ENCODE measurements at regions not wholly inside any gene's neighbourhood (a gene's known extent, or its start where the extent isn't known, plus 50 kb on each side); places are given as distances from the start of the nearest gene placed in this dataset.

DNA sequence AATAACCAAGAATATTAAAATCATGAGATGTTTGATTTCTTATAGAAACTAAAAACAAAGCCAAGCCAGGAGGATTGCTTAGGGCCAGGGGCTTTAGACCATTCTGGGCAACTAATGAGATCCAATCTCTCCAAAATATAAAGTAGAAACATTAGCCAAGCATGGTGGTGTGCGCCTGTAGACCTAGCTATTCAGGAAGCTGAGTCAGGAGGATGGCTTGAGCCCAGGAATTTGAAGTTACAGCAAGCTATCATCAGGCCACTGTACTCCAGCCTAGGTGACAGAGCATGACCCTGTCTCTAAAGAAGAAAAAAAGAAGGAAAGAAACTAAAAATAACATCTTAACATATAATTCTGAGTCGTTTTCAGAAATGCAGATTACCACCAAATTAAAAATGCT lies 96.7 kb downstream of the NAF1 start:
- no peak for TF ChIP-seq USF2 (IDR thresholded peaks at IDR 0.05; ENCODE audit: borderline replicate concordance, low read depth, low read length)
- TF ChIP-seq, protein P1, sequence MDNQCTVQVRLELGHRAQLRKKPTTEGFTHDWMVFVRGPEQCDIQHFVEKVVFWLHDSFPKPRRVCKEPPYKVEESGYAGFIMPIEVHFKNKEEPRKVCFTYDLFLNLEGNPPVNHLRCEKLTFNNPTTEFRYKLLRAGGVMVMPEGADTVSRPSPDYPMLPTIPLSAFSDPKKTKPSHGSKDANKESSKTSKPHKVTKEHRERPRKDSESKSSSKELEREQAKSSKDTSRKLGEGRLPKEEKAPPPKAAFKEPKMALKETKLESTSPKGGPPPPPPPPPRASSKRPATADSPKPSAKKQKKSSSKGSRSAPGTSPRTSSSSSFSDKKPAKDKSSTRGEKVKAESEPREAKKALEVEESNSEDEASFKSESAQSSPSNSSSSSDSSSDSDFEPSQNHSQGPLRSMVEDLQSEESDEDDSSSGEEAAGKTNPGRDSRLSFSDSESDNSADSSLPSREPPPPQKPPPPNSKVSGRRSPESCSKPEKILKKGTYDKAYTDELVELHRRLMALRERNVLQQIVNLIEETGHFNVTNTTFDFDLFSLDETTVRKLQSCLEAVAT (IDR thresholded peaks at IDR 0.05): no peak

DNA sequence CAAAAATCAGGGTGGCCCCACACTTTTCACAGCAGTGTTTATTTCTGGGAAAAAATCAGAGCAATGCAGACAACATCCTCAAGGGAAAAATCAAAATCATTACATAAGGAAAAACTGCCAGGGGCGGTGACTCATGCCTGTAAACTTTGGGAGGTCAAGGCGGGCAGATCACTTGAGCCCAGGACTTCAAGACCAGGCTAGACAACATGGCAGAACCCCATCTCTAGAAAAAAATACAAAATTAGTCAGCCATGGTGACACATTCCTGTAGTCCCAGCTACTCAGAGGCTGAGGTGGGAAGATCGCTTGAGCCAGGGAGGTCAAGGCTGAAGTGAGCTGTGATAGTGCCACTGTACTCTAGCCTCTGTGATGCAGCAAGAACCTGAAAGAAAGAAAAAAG lies 102.8 kb downstream of the NAF1 start:
- H3K9me3 ChIP-seq (replicated peaks; ENCODE audit: control insufficient read depth, insufficient read depth, low read length): no peaks in the 10 kb centered on the region
- H3K4me1 ChIP-seq (ENCODE audit: control insufficient read depth, insufficient read depth, low read length): no peaks in the 10 kb centered on the region
- in situ Hi-C loops (cut with MboI) (no loop called here), intact Hi-C loops (cut with micrococcal nuclease; ENCODE audit: unreplicated experiment) (no loop called here)
- CTCF ChIA-PET: no interaction called here
- H3K27me3 ChIP-seq (replicated peaks in 1 of 2; ENCODE audit: control insufficient read depth in 2 of 2, insufficient read depth in 2 of 2, low read length in 1 of 2): no peaks in the 10 kb centered on the region
- H3K27ac ChIP-seq (ENCODE audit: control insufficient read depth, insufficient read depth): no peak overlapping the region
- H3K79me2 ChIP-seq (ENCODE audit: control insufficient read depth, insufficient read depth, low read length): no peaks in the 10 kb centered on the region
- ATAC-seq (no peak), DNase-seq (ENCODE audit: low read depth, low spot score) (no peak), FAIRE-seq (no peak)
- no peaks in the 10 kb centered on the region for H4K20me1 ChIP-seq (ENCODE audit: control insufficient read depth, insufficient read depth)
- RAD21 ChIA-PET (ENCODE audit: unreplicated experiment): no interaction called here
- no peaks in the 10 kb centered on the region for H3K36me3 ChIP-seq (ENCODE audit: control insufficient read depth in 2 of 2, insufficient read depth in 2 of 2, low read length in 1 of 2)
- SMC1A ChIA-PET (ENCODE audit: uncharacterized antibody, unreplicated experiment): interaction anchor here (0.6 to 1.0 kb wide), 2 partner anchors 10 to 435 kb away, joined by 3 read pairs; no protein-coding TSS in a partner anchor
- no peak overlapping the region for H3K4me2 ChIP-seq (ENCODE audit: control insufficient read depth, insufficient read depth)
- no TSS peak for BruUV-seq (replicated peaks)
- H3K4me3 ChIP-seq: no peak overlapping the region
- WGBS (ENCODE audit: insufficient coverage, insufficient replicate concordance, low lambda C conversion rate, missing lambda C conversion rate): 70% methylated on average over 3 of the region's 3 CpGs
- H2AFZ ChIP-seq (ENCODE audit: control insufficient read depth, low read depth, low read length): no peak overlapping the region
- POLR2A ChIA-PET: no interaction called here
- no peak overlapping the region for H3K9ac ChIP-seq (ENCODE audit: control insufficient read depth, insufficient read depth, low read length)
- TF ChIP-seq FOS (IDR thresholded peaks at IDR 0.05; ENCODE audit: borderline replicate concordance, extremely low read depth, insufficient read length) (no peak), NR2C1 (IDR thresholded peaks at IDR 0.05) (no peak), IRF5 (IDR thresholded peaks at IDR 0.05; ENCODE audit: borderline replicate concordance) (no peak), IKZF1 (conservative IDR thresholded peaks at IDR 0.05) (no peak), MTA2 (IDR thresholded peaks at IDR 0.05; ENCODE audit: low read depth) (no peak), BACH1 (IDR thresholded peaks at IDR 0.05; ENCODE audit: borderline replicate concordance) (no peak), ATF7 (IDR thresholded peaks at IDR 0.05; ENCODE audit: low read depth) (no peak)
- TF ChIP-seq, protein P2, sequence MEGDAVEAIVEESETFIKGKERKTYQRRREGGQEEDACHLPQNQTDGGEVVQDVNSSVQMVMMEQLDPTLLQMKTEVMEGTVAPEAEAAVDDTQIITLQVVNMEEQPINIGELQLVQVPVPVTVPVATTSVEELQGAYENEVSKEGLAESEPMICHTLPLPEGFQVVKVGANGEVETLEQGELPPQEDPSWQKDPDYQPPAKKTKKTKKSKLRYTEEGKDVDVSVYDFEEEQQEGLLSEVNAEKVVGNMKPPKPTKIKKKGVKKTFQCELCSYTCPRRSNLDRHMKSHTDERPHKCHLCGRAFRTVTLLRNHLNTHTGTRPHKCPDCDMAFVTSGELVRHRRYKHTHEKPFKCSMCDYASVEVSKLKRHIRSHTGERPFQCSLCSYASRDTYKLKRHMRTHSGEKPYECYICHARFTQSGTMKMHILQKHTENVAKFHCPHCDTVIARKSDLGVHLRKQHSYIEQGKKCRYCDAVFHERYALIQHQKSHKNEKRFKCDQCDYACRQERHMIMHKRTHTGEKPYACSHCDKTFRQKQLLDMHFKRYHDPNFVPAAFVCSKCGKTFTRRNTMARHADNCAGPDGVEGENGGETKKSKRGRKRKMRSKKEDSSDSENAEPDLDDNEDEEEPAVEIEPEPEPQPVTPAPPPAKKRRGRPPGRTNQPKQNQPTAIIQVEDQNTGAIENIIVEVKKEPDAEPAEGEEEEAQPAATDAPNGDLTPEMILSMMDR (IDR thresholded peaks at IDR 0.05 in 2 of 3, conservative IDR thresholded peaks at IDR 0.05 in 1 of 3; ENCODE audit: control insufficient read depth in 2 of 3, extremely low read depth in 1 of 3, insufficient read depth in 1 of 3, low read depth in 3 of 3, low read length in 3 of 3): no peak

More for the DNA sequence above, 96.7 kb downstream of the NAF1 start:
- ChIA-PET CTCF (no interaction called here), SMC1A (ENCODE audit: uncharacterized antibody, unreplicated experiment) (no interaction called here), RAD21 (ENCODE audit: unreplicated experiment) (no interaction called here), POLR2A (no interaction called here)
- WGBS (ENCODE audit: insufficient coverage, insufficient replicate concordance, low lambda C conversion rate, missing lambda C conversion rate): 11% methylated on average over 2 of the region's 2 CpGs
- intact Hi-C loops (cut with micrococcal nuclease; ENCODE audit: unreplicated experiment) (no loop called here), in situ Hi-C loops (cut with MboI) (no loop called here)
- no TSS peak for BruUV-seq (replicated peaks)
- Histone ChIP-seq H3K9ac (ENCODE audit: control insufficient read depth, insufficient read depth, low read length) (no peak overlapping the region), H3K4me3 (no peak overlapping the region), H3K36me3 (ENCODE audit: control insufficient read depth in 2 of 2, insufficient read depth in 2 of 2, low read length in 1 of 2) (no peaks in the 10 kb centered on the region), H3K4me1 (ENCODE audit: control insufficient read depth, insufficient read depth, low read length) (no peaks in the 10 kb centered on the region), H2AFZ (ENCODE audit: control insufficient read depth, low read depth, low read length) (no peak overlapping the region), H3K79me2 (ENCODE audit: control insufficient read depth, insufficient read depth, low read length) (no peaks in the 10 kb centered on the region), H3K27me3 (replicated peaks in 1 of 2; ENCODE audit: control insufficient read depth in 2 of 2, insufficient read depth in 2 of 2, low read length in 1 of 2) (no peaks in the 10 kb centered on the region), H4K20me1 (ENCODE audit: control insufficient read depth, insufficient read depth) (no peaks in the 10 kb centered on the region), H3K27ac (ENCODE audit: control insufficient read depth, insufficient read depth) (no peak overlapping the region), H3K4me2 (ENCODE audit: control insufficient read depth, insufficient read depth) (no peak overlapping the region), H3K9me3 (replicated peaks; ENCODE audit: control insufficient read depth, insufficient read depth, low read length) (no peaks in the 10 kb centered on the region)
- FAIRE-seq: no peak
- no peak for DNase-seq (ENCODE audit: low read depth, low spot score)
- ATAC-seq: no peak

Measured in GM12878 (cell line).